HepG2 (cell line): ENCODE measurements at regions not wholly inside any gene's neighbourhood (a gene's known extent, or its start where the extent isn't known, plus 50 kb on each side); places are given as distances from the start of the nearest gene placed in this dataset.
"Not testable (repeated sequence)": the region's sequence is repeated elsewhere in the genome, so short reads cannot be mapped to it uniquely, and the experiment has no call there.

Experiments used
- ATAC-seq: fragments of 200-7000 bp; cut with Tn5 transposase; 3 replicates; pipeline ENCODE4 v1.9.1; 2020; ENCODE audit warnings: mild to moderate bottlenecking, moderate library complexity
- BruUV-seq: library from RNA; stranded (reverse); fragments of 400-500 nt; replicated peaks from 2 replicates; lab custom pipeline; 2021; lab: Mats Ljungman, UMichigan
- CTCF ChIA-PET: fragments of 300-600 bp; formaldehyde crosslinking; extraction: SDS; loops from one replicate; lab custom pipeline; 2021; ENCODE audit warnings: low total read pairs, inconsistent platforms, low intra/inter-chr PET ratio; lab: Yijun Ruan, JAX
- POLR2A ChIA-PET: fragments of 350-600 bp; sonication (Branson Sonifier 250); formaldehyde crosslinking; loops from one replicate; lab custom pipeline; 2020; ENCODE audit warnings: antibody characterized with exemption, inconsistent platforms; lab: Yijun Ruan, JAX
- DNase-seq: peaks from one replicate; pipeline ENCODE4 v3.0.0-alpha.2; 2015; ENCODE audit warnings: low spot score
- FAIRE-seq: peaks from 3 replicates; lab custom pipeline; 2011; peaks lifted over from hg19 to GRCh38; lab: Jason Lieb, UNC
- H2AFZ ChIP-seq: one replicate; pipeline ENCODE4 v1.6.1; 2011; ENCODE audit warnings: low read length, inconsistent platforms
- H3K27ac ChIP-seq: fragments of 300-600 bp; 3 replicates; pipeline ENCODE4 v1.8.0; 2011; ENCODE audit warnings: mixed run types, mild to moderate bottlenecking, mixed read lengths, low read length, inconsistent platforms; ENCODE audit not compliant: insufficient read depth; ENCODE audit errors: extremely low read length
- H3K27me3 ChIP-seq, 2 experiments: fragments of 200-600 bp in 1 of 2; 2 replicates in 1 of 2; 3 replicates in 1 of 2; pipeline versions ENCODE4 v1.6.0 to v1.8.0; 2011; ENCODE audit warnings: low read length in 2 of 2, mild to moderate bottlenecking in 2 of 2, moderate library complexity in 2 of 2, inconsistent platforms in 1 of 2; ENCODE audit not compliant: insufficient read depth in 2 of 2, control insufficient read depth in 1 of 2
- H3K36me3 ChIP-seq, 2 experiments: fragments of 200-600 bp in 1 of 2; replicated peaks in 1 of 2; 2 replicates in 1 of 2; 3 replicates in 1 of 2; pipeline versions ENCODE4 v1.5.1 to v1.8.0; 2011; ENCODE audit warnings: low read length in 2 of 2, inconsistent platforms in 1 of 2; ENCODE audit not compliant: insufficient read depth in 2 of 2, control insufficient read depth in 1 of 2
- H3K4me1 ChIP-seq: 2 replicates; pipeline ENCODE4 v1.5.1; 2012; ENCODE audit warnings: low read length, inconsistent platforms; ENCODE audit not compliant: insufficient read depth
- H3K4me2 ChIP-seq: 2 replicates; pipeline ENCODE4 v1.6.0; 2011; ENCODE audit warnings: low read depth, low read length, inconsistent platforms
- H3K4me3 ChIP-seq, 3 experiments: fragments of 200-600 bp in 1 of 3; sonication (generic), shearing (Covaris generic) in 1 of 3; replicated peaks in 1 of 3; 2 replicates each; pipeline ENCODE4 v1.5.1; 2011 to 2016; ENCODE audit warnings: low read length in 3 of 3, inconsistent platforms in 2 of 3, low read depth in 2 of 3, mild to moderate bottlenecking in 2 of 3, control low read depth in 1 of 3, mixed read lengths in 1 of 3; ENCODE audit not compliant: insufficient read depth in 1 of 3
- H3K79me2 ChIP-seq: one replicate; pipeline ENCODE4 v1.6.1; 2011; ENCODE audit warnings: low read length, inconsistent platforms; ENCODE audit not compliant: insufficient read depth
- H3K9ac ChIP-seq: 2 replicates; pipeline ENCODE4 v1.6.0; 2011; ENCODE audit warnings: mild to moderate bottlenecking, low read depth, low read length, inconsistent platforms; ENCODE audit not compliant: insufficient read depth
- H3K9me3 ChIP-seq: 2 replicates; pipeline ENCODE4 v1.5.1; 2012; ENCODE audit warnings: mild to moderate bottlenecking, low read length
- H4K20me1 ChIP-seq: 2 replicates; pipeline ENCODE4 v1.6.0; 2011; ENCODE audit warnings: inconsistent platforms, mild to moderate bottlenecking, low read length, moderate library complexity; ENCODE audit not compliant: insufficient read depth
- ATF7 ChIP-seq, 2 experiments: fragments of 450-650 bp in 1 of 2; sonication (generic) in 1 of 2; formaldehyde crosslinking in 1 of 2; IDR thresholded peaks; 2 replicates each; pipeline versions ENCODE4 v1.4.0 to v1.6.1; 2016 to 2020; ENCODE audit warnings: antibody characterized with exemption in 1 of 2, mild to moderate bottlenecking in 1 of 2, missing genetic modification reagents in 1 of 2
- HNF4A ChIP-seq: sonication (generic); formaldehyde crosslinking; IDR thresholded peaks from 2 replicates; pipeline ENCODE4 v1.4.0; 2020; ENCODE audit warnings: missing genetic modification reagents
- MAFF ChIP-seq: IDR thresholded peaks from 2 replicates; pipeline ENCODE4 v1.6.1; 2011; ENCODE audit warnings: low read depth, low read length, improper control_type of control experiment
- SIX1 ChIP-seq: sonication (generic); formaldehyde crosslinking; IDR thresholded peaks from 2 replicates; pipeline ENCODE4 v1.4.0; 2020; ENCODE audit warnings: missing genetic modification reagents, borderline replicate concordance
- SIX4 ChIP-seq: sonication (generic); formaldehyde crosslinking; IDR thresholded peaks from 2 replicates; pipeline ENCODE4 v1.4.0; 2020; ENCODE audit warnings: missing genetic modification reagents
- ZNF234 ChIP-seq: sonication (generic); formaldehyde crosslinking; conservative IDR thresholded peaks from 2 replicates; pipeline ENCODE4 v1.5.1; 2020; ENCODE audit warnings: mild to moderate bottlenecking, missing genetic modification reagents
- WGBS: methylation state at CpG from one replicate; pipeline ENCODE4 v1.1.6; 2017; ENCODE audit warnings: low lambda C conversion rate; 5-methylcytosine and 5-hydroxymethylcytosine counted together
- in situ Hi-C: cut with HindIII; loops from 2 replicates; pipeline ENCODE4 v1.10.0; 2017; ENCODE audit warnings: low pct_unique_long_range_greater_than_20kb; ENCODE audit not compliant: extremely low pct_ligation_motif_present
- intact Hi-C: fragments of 100-400 bp; cut with micrococcal nuclease; formaldehyde crosslinking; loops from one replicate; pipeline ENCODE4 v1.10.0; 2022; ENCODE audit not compliant: unreplicated experiment

GRCh38 chr5:72702881-72703434 lies 113.5 kb upstream of the TNPO1 start:
- Histone ChIP-seq H4K20me1 (no peaks in the 10 kb centered on the region), H3K27ac (no peak overlapping the region), H3K4me1 (peaks cover 10% of the 10 kb centered on the region), H3K36me3 (no peaks in the 10 kb centered on the region), H3K27me3 (peaks cover 0 to under 1% of the 10 kb centered on the region in 2 experiments; a peak in 4 of 5 replicates), H3K9me3 (no peaks in the 10 kb centered on the region), H3K9ac (no peak overlapping the region), H3K4me3 (no peak overlapping the region), H3K79me2 (no peaks in the 10 kb centered on the region), H3K4me2 (peak overlapping the region; percentile 23; the same call in 1 of the 2 replicates), H2AFZ (no peak overlapping the region)
- ATAC-seq (peak; percentile 62; the same call in 2 of the 3 replicates), FAIRE-seq (no peak), DNase-seq (peak; percentile 12)
- TF ChIP-seq MAFF (no peak), SIX4 (CRISPR knock-in tag) (peak; percentile 78; the same call in 1 of the 2 replicates), HNF4A (CRISPR knock-in tag) (peak; percentile 36; the same call in 1 of the 2 replicates), ZNF234 (no peak), SIX1 (CRISPR knock-in tag) (peak; percentile 38; the same call in 1 of the 2 replicates)
- WGBS: 25% methylated on average over 5 of the region's 5 CpGs
- in situ Hi-C loops: no loop called here
- intact Hi-C loops: no loop called here
- CTCF ChIA-PET: no interaction called here
- POLR2A ChIA-PET: no interaction called here
- BruUV-seq: no TSS peak

GRCh38 chr5:72702105-72702504 lies 114.4 kb upstream of the TNPO1 start:
- CTCF ChIA-PET; BruUV-seq; H3K9me3 ChIP-seq; intact Hi-C loops; H3K4me2 ChIP-seq; FAIRE-seq; H3K9ac ChIP-seq; H3K79me2 ChIP-seq; DNase-seq; POLR2A ChIA-PET; H3K27me3 ChIP-seq; ATAC-seq; H3K4me3 ChIP-seq; in situ Hi-C loops; H4K20me1 ChIP-seq; H3K36me3 ChIP-seq; H3K27ac ChIP-seq; H2AFZ ChIP-seq; TF ChIP-seq ATF7 (CRISPR knock-in tag; IDR thresholded peaks at IDR 0.05): not testable (repeated sequence)
- TF ChIP-seq ATF7 (IDR thresholded peaks at IDR 0.05): peak; percentile 61
- peaks cover 10% of the 10 kb centered on the region for H3K4me1 ChIP-seq
